Frontal cortex (tissue), 3 donors: ENCODE measurements at regions not wholly inside any gene's neighbourhood (a gene's known extent, or its start where the extent isn't known, plus 50 kb on each side); places are given as distances from the start of the nearest gene placed in this dataset.

Experiments
- DNase-seq, 2 donors: peaks; one replicate each; pipeline ENCODE4 v3.0.0; 2012; ENCODE audit warnings: low spot score in 2 of 2
- FAIRE-seq: peaks from 2 replicates; lab custom pipeline; 2012; peaks lifted over from hg19 to GRCh38; lab: Jason Lieb, UNC
- donor health status: control.
- donor health status: control.
- donor health status: control.

DNA sequence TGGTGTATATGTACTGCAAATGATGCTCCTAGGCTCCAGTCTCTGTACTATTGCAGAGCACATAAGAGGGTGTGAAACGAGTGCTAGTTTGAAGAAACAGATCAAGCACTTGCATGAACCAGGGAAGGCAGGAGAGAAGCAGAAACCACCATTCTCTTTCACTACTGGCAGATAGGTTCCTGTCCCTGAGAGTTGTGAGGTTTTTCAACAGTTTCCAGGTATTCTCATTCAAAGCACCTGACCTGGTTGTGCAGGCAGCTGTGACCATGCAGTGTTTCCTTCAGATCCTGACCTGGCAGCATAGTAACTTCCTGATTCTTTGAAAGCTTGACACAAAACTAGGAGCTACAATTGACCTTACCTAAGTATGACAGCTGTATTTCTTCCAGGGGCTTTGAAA, 164.9 kb downstream of the UFM1 start:
- DNase-seq (no peak), FAIRE-seq (no peak)

DNA sequence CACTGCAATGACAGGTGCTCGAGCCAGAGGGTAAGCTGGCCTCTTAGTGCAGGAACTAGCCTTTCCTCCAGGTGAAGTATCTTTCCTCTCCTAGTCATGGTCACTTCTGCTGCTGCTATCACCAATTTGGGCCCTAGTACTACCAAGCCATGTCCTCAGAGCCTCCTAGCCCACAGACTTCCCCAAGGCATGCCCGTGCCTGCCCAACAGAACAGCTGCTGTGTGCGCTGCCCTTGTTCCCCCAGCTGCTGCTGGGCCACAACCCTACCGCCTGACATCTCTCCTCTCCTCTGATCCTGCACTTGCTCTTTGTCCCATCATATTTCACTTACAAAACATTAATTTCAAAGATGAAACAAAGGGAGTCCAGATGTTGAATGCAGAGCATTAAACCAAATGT, 168.5 kb upstream of the FREM2 start:
- DNase-seq (no peak), FAIRE-seq (no peak)

DNA sequence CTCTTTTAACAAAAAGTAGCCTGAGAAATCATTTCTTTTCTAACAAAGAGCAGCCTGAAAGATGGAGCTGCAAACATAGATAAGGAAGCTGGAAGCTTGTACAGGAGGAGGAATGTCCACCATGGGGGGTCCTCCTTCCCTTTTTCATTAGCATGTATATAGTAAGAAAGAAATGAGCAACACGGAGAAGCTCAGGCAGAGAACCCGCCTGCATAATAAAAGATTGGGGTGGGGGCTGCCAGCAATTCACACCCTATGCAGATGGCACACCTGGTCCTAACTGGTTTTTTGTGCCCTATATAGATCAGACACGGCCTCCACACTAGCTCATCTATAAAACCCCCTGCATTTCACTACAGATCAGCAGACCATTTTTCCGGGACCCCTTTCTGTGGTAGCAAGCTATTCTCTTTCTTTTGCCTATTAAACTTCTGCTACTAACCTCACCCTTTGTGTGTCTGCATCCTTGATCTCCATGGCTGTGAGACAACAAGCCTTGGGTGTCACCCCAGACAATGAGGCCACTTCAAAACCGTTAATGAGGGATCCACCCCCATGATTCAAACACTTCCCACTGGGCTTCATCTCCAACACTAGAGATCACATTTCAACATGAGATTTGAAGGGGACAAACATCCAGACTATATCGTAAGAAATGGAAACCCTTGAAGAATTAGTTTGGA, 167.5 kb upstream of the FREM2 start:
- DNase-seq (no peak), FAIRE-seq (no peak)

- DNase-seq (no peak), FAIRE-seq (no peak)
Observed at GRCh38 chr13:38520041-38520440, 166.8 kb upstream of the FREM2 start.

DNA sequence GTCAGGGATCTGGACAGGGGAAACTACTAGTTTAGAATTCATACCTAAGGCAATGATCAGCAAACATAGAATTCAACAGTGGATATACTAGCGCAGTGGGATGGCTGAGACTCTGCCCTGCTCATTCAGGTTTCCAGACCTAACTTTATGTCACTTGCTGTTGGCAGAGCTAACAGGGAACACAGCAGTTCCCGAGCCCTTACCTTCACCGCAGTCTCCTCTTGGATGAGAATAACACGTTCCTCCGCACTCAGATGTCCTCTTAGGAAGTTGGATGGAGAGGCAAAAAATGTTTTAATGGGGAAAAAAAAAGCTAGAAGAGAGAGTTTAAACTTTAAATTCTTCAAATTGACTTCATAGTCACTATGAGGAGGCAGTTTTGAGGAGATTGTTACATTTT, 159.7 kb upstream of the FREM2 start:
- DNase-seq (no peak), FAIRE-seq (no peak)

DNA sequence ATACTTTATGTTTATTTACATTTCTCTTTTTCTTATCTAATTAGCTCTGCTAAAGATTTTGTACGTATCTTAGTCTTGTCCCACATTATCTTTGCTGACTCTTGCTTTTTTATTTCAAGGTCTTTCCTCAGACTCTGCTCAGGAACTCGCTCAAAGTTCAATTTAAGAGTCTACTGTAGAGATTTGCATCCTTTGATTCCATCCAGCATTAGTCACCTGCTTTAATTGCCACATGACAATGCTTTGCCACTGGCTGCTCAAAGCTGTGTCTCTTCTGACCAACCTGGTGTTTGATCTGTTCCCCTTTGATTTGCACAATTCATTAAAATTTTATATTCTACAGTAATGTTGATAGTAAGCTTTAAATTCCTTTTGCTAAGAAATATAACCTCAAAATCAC, 157.9 kb upstream of the FREM2 start:
- FAIRE-seq (no peak), DNase-seq (no peak)

DNA sequence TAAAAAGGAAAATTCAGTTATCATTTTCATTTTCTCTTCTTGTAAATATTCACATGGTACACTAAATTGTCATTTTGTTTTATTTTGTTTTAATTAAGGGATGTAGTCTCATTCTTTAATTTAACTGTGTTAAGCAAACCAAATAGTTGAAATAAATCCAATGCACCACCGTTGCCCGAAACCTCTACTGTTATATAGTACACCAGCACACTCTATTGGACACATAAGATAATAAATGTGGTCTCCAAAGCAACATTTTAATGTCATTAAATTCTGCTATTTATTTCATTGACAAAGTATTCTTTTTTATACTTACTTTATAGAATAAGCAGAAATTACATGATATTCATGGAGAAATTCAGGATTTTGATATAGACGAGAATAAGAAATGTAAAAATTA, 156.4 kb upstream of the FREM2 start:
- FAIRE-seq: peak; percentile 75
- DNase-seq: no peak

GRCh38 chr13:38535261-38535660, 151.6 kb upstream of the FREM2 start:
- no peak for FAIRE-seq
- no peak for DNase-seq

GRCh38 chr13:38537051-38537450, 149.8 kb upstream of the FREM2 start:
- DNase-seq (no peak), FAIRE-seq (no peak)

DNA sequence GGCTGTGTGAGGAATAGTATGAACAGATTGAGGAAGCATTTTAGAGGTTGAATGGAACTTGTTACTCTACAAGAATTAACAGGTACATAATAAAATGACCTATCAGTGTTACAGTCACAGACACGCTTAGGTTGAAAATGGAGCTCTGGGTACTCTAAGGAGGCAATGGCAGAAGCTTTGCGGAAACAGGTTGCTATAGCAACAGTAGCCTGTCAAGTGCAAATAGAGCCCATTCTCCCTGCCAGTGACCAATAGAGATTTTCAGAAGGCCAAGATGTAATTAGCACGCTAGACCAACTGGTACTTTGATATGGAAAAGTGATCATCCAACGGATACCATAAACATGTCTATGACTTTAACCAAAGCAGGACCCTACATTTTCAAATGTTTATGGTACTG, 148.5 kb upstream of the FREM2 start:
- no peak for DNase-seq
- FAIRE-seq: no peak

DNA sequence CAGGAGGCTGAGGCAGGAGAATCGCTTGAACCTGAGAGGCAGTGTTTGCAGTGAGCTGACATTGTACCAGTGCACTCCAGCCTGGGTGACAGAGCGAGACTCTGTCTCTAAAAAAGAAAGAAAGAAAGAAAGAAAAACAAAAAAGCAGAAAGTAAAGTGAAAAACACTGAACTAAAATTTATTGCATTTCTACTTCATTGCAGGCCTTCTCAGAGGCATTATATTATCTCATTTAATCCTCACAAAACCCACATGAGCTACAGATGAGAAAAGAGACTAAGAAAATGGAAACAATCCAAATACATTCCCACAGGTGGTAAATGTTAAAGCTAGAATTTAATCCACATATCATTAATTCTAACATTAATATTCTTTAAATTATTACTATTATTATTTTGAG, 147.2 kb upstream of the FREM2 start:
- DNase-seq (no peak), FAIRE-seq (no peak)

DNA sequence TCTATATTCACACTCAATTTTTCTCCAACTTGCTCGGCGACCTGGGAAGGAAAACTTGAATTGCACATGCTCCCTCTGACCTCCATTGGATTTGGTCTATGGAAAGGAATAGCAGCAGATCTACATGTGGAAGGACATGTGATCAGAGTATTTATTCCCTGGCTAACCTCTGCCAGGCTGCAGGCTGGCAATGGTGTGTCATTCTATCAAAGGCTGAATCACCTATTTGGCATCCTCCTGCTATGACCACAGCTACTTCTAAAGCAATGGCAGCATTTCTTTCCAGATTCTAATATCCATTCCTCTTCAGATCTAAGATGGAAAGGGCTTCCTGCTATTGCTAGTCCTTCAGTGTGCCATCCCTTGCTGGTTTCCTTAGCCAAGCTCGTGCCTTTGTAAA, 144.3 kb upstream of the FREM2 start:
- FAIRE-seq (no peak), DNase-seq (no peak)

DNA sequence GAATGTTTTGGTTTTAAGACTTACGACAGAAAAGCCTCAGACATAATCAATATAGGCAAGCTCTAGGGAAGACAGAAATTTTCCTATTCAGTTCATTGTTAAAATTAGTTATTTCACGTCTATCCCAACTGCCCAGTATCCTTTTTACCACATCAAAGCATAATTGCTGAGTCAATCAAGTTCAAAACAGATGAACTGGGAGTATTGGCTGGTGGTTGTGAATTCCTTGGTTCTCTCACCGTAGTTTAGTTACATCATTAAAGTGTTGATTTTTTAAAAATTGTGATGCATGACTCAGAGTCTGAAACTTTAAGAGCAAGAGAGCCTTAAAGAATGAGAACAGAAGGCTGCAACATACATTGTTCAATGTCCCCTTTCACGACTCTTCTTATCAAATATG, 143.3 kb upstream of the FREM2 start:
- FAIRE-seq: no peak
- no peak for DNase-seq

- FAIRE-seq (no peak), DNase-seq (no peak)
Observed at GRCh38 chr13:38563739-38564138, 123.1 kb upstream of the FREM2 start.

- no peak for DNase-seq
- FAIRE-seq: peak; percentile 54
Observed at GRCh38 chr13:38564256-38565150, 122.4 kb upstream of the FREM2 start.

- no peak for DNase-seq
Observed at GRCh38 chr13:38566023-38566422, 120.9 kb upstream of the FREM2 start.

DNA sequence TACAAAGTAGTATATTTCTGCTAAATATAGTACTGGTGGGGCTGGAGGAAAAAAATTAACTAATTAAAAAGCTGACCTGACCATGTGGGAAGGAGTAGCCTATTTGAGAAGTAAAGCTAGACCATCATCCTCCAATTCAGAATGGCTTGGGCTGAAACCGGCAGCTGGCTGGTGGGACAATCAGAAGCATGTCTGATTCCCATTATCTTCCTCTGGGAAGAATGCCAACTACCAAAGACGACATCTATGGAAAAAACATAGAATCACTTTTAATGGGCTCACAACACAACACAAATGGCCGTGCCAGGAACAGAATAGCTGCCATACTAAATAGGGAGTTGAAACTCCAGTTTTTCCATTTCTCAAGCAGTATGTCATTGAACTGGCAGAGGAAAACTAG, 120.4 kb upstream of the FREM2 start:
- FAIRE-seq (no peak), DNase-seq (no peak)

More at GRCh38 chr13:38566023-38566422, 120.9 kb upstream of the FREM2 start:
- FAIRE-seq: no peak

DNA sequence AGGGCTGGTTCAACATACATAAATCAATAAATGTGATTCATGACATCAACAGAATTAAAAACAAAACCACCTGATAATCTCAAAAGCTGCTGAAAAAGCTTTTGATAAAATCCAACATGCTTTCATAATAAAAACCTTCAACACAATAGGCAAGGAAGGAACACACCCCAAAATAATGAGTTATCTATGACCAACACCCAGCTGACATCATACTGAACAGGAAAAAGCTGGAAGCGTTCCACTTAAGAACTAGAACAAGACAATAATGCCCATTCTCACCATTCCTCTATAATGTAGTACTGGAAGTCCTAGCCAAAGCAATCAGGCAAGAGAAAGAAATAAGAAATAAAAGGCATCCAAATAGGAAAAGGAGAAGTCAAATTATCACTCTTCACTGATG, 116.2 kb upstream of the FREM2 start:
- DNase-seq (no peak), FAIRE-seq (no peak)

GRCh38 chr13:38575427-38575826, 111.5 kb upstream of the FREM2 start:
- FAIRE-seq (no peak), DNase-seq (no peak)

- DNase-seq: no peak
Observed at GRCh38 chr13:38577048-38577447, 109.8 kb upstream of the FREM2 start.

GRCh38 chr13:38582133-38582532, 104.7 kb upstream of the FREM2 start:
- FAIRE-seq: peak; percentile 77
- peak; percentile 3 to 25 for DNase-seq

More at GRCh38 chr13:38577048-38577447, 109.8 kb upstream of the FREM2 start:
- no peak for FAIRE-seq
